Natural killer cell (primary cell): ENCODE measurements at regions not wholly inside any gene's neighbourhood (a gene's known extent, or its start where the extent isn't known, plus 50 kb on each side); places are given as distances from the start of the nearest gene placed in this dataset.

Source experiments
- ATAC-seq, 3 donors: fragments of 150-1000 bp in 2 of 3; fragments of 200-7000 bp in 1 of 3; cut with Tn5 transposase; 1 replicate in 1 of 3; 2 replicates in 2 of 3; pipeline ENCODE4 v1.10.0; 2021; ENCODE audit warnings: mild to moderate bottlenecking in 2 of 3, moderate library complexity in 2 of 3
- DNase-seq, 2 donors: peaks; one replicate each; pipeline versions ENCODE4 v3.0.0 to v3.0.0-alpha.2; 2013 to 2021; ENCODE audit warnings: mixed read lengths in 1 of 2
- H3K27ac ChIP-seq: one replicate; pipeline ENCODE4 v1.5.1; 2013; ENCODE audit warnings: mild to moderate bottlenecking, low read length
- H3K27me3 ChIP-seq: one replicate; pipeline ENCODE4 v1.6.1; 2013; ENCODE audit warnings: low read length; ENCODE audit not compliant: control insufficient read depth, insufficient read depth
- H3K36me3 ChIP-seq: one replicate; pipeline ENCODE4 v1.6.1; 2013; ENCODE audit warnings: low read length; ENCODE audit not compliant: control insufficient read depth, insufficient read depth
- H3K4me1 ChIP-seq: one replicate; pipeline ENCODE4 v1.6.1; 2013; ENCODE audit warnings: low read length; ENCODE audit not compliant: control insufficient read depth, insufficient read depth
- H3K4me3 ChIP-seq: one replicate; pipeline ENCODE4 v1.5.1; 2013; ENCODE audit warnings: low read length
- H3K9me3 ChIP-seq: one replicate; pipeline ENCODE4 v1.6.1; 2013; ENCODE audit warnings: low read length; ENCODE audit not compliant: control insufficient read depth, insufficient read depth
- H3K27ac Mint-ChIP-seq, 2 donors: one replicate each; pipeline ENCODE4 v1.8.0; 2022; ENCODE audit warnings: mild to moderate bottlenecking in 2 of 2, mixed read lengths in 2 of 2, moderate library complexity in 1 of 2
- H3K27me3 Mint-ChIP-seq, 2 donors: one replicate each; pipeline ENCODE4 v1.8.0; 2022; ENCODE audit warnings: low read depth in 2 of 2, mixed read lengths in 2 of 2
- H3K36me3 Mint-ChIP-seq: one replicate; pipeline ENCODE4 v1.8.0; 2022; ENCODE audit warnings: mixed read lengths
- H3K4me1 Mint-ChIP-seq, 2 donors: one replicate each; pipeline ENCODE4 v1.8.0; 2022; ENCODE audit warnings: mixed read lengths in 2 of 2
- H3K4me3 Mint-ChIP-seq: one replicate; pipeline ENCODE4 v1.8.0; 2022; ENCODE audit warnings: mild to moderate bottlenecking, moderate library complexity, mixed read lengths
- H3K9me3 Mint-ChIP-seq, 2 donors: one replicate each; pipeline ENCODE4 v1.8.0; 2022; ENCODE audit warnings: mixed read lengths in 2 of 2
- WGBS: methylation state at CpG from one replicate; pipeline ENCODE4 v1.1.7; 2013; ENCODE audit warnings: missing lambda C conversion rate; ENCODE audit not compliant: insufficient coverage; 5-methylcytosine and 5-hydroxymethylcytosine counted together
- intact Hi-C: fragments of 100-400 bp; cut with micrococcal nuclease; formaldehyde crosslinking; loops from one replicate; pipeline ENCODE4 v1.14.2; 2022
- TF ChIP-seq, protein P1 (sequence below): fragments of 200-600 bp; IDR thresholded peaks from one replicate; pipeline ENCODE4 v1.8.0; 2022; ENCODE audit warnings: antibody characterized with exemption

DNA sequence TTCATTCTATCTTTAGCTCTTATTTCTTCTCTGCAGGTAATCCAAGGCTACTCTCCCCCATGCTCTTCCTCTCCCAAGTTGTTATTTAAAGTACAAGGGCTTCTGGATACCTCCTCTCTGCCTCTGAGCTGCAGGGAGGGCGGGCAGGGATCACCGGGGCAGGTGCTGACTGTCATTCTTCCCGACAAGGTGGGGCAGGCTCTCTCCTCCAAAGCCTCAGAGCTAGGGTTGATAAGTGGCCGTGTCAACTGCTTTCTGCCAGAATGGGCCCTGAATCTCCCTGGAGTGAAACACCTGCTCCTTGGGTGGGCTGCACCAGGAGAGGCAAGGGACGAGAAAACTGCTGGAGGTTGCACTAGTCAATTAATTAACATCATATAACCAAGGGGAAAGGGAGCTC, 250.3 kb downstream of the SLC4A3 start:
- Mint-ChIP-seq H3K27ac (no peak overlapping the region), H3K36me3 (no peaks in the 10 kb centered on the region), H3K4me1 (no peaks in the 10 kb centered on the region), H3K27me3 (no peaks in the 10 kb centered on the region), H3K9me3 (peaks cover 0 to 4% of the 10 kb centered on the region in 2 donors), H3K4me3 (no peak overlapping the region)
- H3K27me3 ChIP-seq, result no peaks in the 10 kb centered on the region
- 82% methylated on average over 5 of the region's 5 CpGs for WGBS
- H3K27ac ChIP-seq, result no peak overlapping the region
- TF ChIP-seq, protein P1, sequence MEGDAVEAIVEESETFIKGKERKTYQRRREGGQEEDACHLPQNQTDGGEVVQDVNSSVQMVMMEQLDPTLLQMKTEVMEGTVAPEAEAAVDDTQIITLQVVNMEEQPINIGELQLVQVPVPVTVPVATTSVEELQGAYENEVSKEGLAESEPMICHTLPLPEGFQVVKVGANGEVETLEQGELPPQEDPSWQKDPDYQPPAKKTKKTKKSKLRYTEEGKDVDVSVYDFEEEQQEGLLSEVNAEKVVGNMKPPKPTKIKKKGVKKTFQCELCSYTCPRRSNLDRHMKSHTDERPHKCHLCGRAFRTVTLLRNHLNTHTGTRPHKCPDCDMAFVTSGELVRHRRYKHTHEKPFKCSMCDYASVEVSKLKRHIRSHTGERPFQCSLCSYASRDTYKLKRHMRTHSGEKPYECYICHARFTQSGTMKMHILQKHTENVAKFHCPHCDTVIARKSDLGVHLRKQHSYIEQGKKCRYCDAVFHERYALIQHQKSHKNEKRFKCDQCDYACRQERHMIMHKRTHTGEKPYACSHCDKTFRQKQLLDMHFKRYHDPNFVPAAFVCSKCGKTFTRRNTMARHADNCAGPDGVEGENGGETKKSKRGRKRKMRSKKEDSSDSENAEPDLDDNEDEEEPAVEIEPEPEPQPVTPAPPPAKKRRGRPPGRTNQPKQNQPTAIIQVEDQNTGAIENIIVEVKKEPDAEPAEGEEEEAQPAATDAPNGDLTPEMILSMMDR, result no peak
- no peak for ATAC-seq
- DNase-seq, result no peak
- no peaks in the 10 kb centered on the region for H3K36me3 ChIP-seq
- no peak overlapping the region for H3K4me3 ChIP-seq
- H3K9me3 ChIP-seq, result no peaks in the 10 kb centered on the region
- H3K4me1 ChIP-seq, result no peaks in the 10 kb centered on the region
- intact Hi-C loops, result no loop called here

DNA sequence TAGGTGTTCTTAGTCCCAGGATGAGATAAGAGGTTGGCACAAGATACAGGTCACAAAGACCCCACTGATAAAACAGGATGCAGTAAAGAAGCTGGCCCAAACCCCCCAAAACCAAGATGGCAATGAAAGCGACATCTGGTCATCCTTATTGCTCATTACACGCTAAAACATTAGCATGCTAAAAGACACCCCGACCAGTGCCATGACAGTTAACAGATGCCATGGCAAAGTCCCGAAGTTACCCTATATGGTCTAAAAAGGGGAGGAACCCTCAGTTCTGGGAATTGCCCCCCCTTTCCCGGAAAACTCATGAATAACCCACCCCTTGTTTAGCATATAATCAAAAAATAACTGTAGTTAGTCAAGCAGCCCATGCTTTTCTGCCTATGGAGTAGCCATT, 251.1 kb downstream of the SLC4A3 start:
- Histone ChIP-seq H3K9me3 (no peaks in the 10 kb centered on the region), H3K36me3 (no peaks in the 10 kb centered on the region), H3K27ac (no peak overlapping the region), H3K4me1 (no peaks in the 10 kb centered on the region), H3K27me3 (no peaks in the 10 kb centered on the region), H3K4me3 (no peak overlapping the region)
- TF ChIP-seq, protein P1, result no peak
- intact Hi-C loops, result no loop called here
- Mint-ChIP-seq H3K9me3 (peaks cover 0 to 4% of the 10 kb centered on the region in 2 donors), H3K4me1 (no peaks in the 10 kb centered on the region), H3K36me3 (no peaks in the 10 kb centered on the region), H3K4me3 (no peak overlapping the region), H3K27me3 (no peaks in the 10 kb centered on the region), H3K27ac (no peak overlapping the region)
- WGBS, result 86% methylated on average over 5 of the region's 5 CpGs
- ATAC-seq (no peak), DNase-seq (no peak)

DNA sequence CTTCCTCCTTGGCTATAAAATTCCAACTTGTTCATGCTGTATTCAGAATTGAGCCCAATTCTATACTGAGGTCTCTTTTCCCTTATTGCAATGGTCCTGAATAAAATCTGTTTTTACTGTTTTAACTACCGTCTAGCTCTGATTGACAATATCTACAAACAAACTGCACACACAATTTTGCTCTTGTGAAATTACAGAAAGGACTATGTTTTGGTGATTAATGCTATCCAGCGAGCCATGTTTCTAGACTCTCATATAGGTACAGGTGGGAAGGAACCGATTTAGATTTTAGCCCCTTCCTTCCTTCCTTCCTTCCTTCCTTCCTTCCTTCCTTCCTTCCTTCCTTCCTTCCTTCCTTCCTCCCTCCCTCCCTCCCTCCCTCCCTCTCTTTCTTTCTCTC, 254.4 kb downstream of the SLC4A3 start:
- Mint-ChIP-seq H3K27me3 (peaks cover 0 to 3% of the 10 kb centered on the region in 2 donors), H3K4me1 (no peaks in the 10 kb centered on the region), H3K4me3 (no peak overlapping the region), H3K36me3 (no peaks in the 10 kb centered on the region), H3K9me3 (peaks cover 0 to 4% of the 10 kb centered on the region in 2 donors), H3K27ac (no peak overlapping the region)
- ATAC-seq (no peak), DNase-seq (no peak)
- WGBS, result 84% methylated on average over 3 of the region's 3 CpGs
- Histone ChIP-seq H3K4me3 (no peak overlapping the region), H3K4me1 (no peaks in the 10 kb centered on the region), H3K9me3 (no peaks in the 10 kb centered on the region), H3K36me3 (no peaks in the 10 kb centered on the region), H3K27ac (no peak overlapping the region), H3K27me3 (no peaks in the 10 kb centered on the region)
- TF ChIP-seq, protein P1, result no peak
- intact Hi-C loops, result no loop called here

DNA sequence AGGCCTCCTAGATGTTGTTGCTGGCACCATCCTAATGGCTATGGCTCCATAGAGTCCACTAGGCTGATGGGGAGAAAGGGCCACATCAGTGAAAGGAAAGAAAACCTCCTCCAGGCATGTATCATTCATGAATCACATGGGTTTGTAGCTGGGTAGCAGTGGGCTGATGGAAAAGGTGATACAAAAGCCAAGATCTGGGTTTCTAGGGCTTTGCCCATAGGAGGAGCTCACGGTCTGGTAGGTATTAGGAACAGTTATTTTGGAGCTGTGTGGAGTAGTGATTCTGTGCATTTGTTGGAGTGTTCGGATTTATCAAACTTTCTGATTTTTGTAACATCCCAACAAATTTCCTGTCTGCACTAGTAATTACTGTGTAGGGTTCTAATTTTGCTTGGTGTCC, 259.2 kb downstream of the SLC4A3 start:
- Histone ChIP-seq H3K4me1 (no peaks in the 10 kb centered on the region), H3K27me3 (no peaks in the 10 kb centered on the region), H3K36me3 (no peaks in the 10 kb centered on the region), H3K4me3 (no peak overlapping the region), H3K9me3 (no peaks in the 10 kb centered on the region), H3K27ac (no peak overlapping the region)
- no peaks in the 10 kb centered on the region for H3K36me3 Mint-ChIP-seq
- DNase-seq (no peak), ATAC-seq (no peak)
- H3K4me3 Mint-ChIP-seq, result no peak overlapping the region
- peaks cover 2 to 6% of the 10 kb centered on the region in 2 donors for H3K9me3 Mint-ChIP-seq
- H3K27ac Mint-ChIP-seq, result no peak overlapping the region
- no peaks in the 10 kb centered on the region for H3K4me1 Mint-ChIP-seq
- WGBS, result 71% methylated on average over 1 of the region's 2 CpGs
- H3K27me3 Mint-ChIP-seq, result peaks cover 0 to 3% of the 10 kb centered on the region in 2 donors
- intact Hi-C loops, result no loop called here
- TF ChIP-seq, protein P1, result no peak
